Upper lobe of left lung (tissue), 4 donors: ENCODE measurements at regions not wholly inside any gene's neighbourhood (a gene's known extent, or its start where the extent isn't known, plus 50 kb on each side); places are given as distances from the start of the nearest gene placed in this dataset.

Experiments
- CTCF ChIP-seq, 6 experiments: fragments of 450-650 bp in 4 of 6; fragments of 200-600 bp in 2 of 6; sonication (generic) in 2 of 6; IDR thresholded peaks; one replicate each; pipeline ENCODE4 v1.5.1; 2016 to 2019; ENCODE audit warnings: antibody characterized with exemption in 6 of 6
- POLR2AphosphoS5 ChIP-seq, 2 donors: sonication (generic); formaldehyde crosslinking; IDR thresholded peaks; one replicate each; pipeline ENCODE4 v1.5.1; 2017; ENCODE audit warnings: antibody characterized with exemption in 2 of 2

GRCh38 chr12:58363971-58364370, 422.6 kb downstream of the ATP23 start:
- TF ChIP-seq CTCF (IDR thresholded peaks at IDR 0.05) (no peak), POLR2AphosphoS5 (IDR thresholded peaks at IDR 0.05) (no peak)
